GM18520 (cell line): ENCODE measurements at regions not wholly inside any gene's neighbourhood (a gene's known extent, or its start where the extent isn't known, plus 50 kb on each side); places are given as distances from the start of the nearest gene placed in this dataset.
"Not testable (repeated sequence)": the region's sequence is repeated elsewhere in the genome, so short reads cannot be mapped to it uniquely, and the experiment has no call there.

Experiments used
- ATAC-seq: cut with Tn5 transposase; IDR thresholded peaks from one replicate; pipeline ENCODE4 v1.9.1; 2021; ENCODE audit not compliant: unreplicated experiment

GRCh38 chr2:186349508-186349907, 136.6 kb upstream of the ZC3H15 start:
- ATAC-seq = no peak

GRCh38 chr2:186354160-186354559, 131.9 kb upstream of the ZC3H15 start:
- ATAC-seq = not testable (repeated sequence)

- ATAC-seq = no peak
These were observed 120.7 kb upstream of the ZC3H15 start for GRCh38 chr2:186365406-186365805.

GRCh38 chr2:186379052-186379451, 107.0 kb upstream of the ZC3H15 start:
- ATAC-seq = no peak

GRCh38 chr2:186380805-186381204, 105.3 kb upstream of the ZC3H15 start:
- ATAC-seq = no peak

- ATAC-seq = no peak
These were observed 104.5 kb upstream of the ZC3H15 start for GRCh38 chr2:186381573-186381972.

GRCh38 chr2:186382932-186383331, 103.1 kb upstream of the ZC3H15 start:
- ATAC-seq = no peak

- ATAC-seq = no peak
These were observed 101.8 kb upstream of the ZC3H15 start for GRCh38 chr2:186384226-186384625.

- not testable (repeated sequence) for ATAC-seq
These were observed 100.3 kb upstream of the ZC3H15 start for GRCh38 chr2:186385638-186386201.

- no peak for ATAC-seq
These were observed 86.9 kb upstream of the ZC3H15 start for GRCh38 chr2:186399082-186399644.

GRCh38 chr2:186405842-186406241, 80.2 kb upstream of the ZC3H15 start:
- ATAC-seq = no peak

- no peak for ATAC-seq
These were observed 78.4 kb upstream of the ZC3H15 start for GRCh38 chr2:186407611-186408010.

GRCh38 chr2:186410802-186411201, 75.3 kb upstream of the ZC3H15 start:
- ATAC-seq = no peak

- ATAC-seq = no peak
These were observed 63.8 kb upstream of the ZC3H15 start for GRCh38 chr2:186422226-186422625.

GRCh38 chr2:186423481-186423880, 62.6 kb upstream of the ZC3H15 start:
- no peak for ATAC-seq

- no peak for ATAC-seq
These were observed 61.8 kb upstream of the ZC3H15 start for GRCh38 chr2:186424265-186424664.

- ATAC-seq = no peak
These were observed 60.5 kb upstream of the ZC3H15 start for GRCh38 chr2:186425576-186425975.

- peak; percentile 86 for ATAC-seq
These were observed 59.7 kb upstream of the ZC3H15 start for GRCh38 chr2:186426153-186427016.

GRCh38 chr2:186427017-186427350, 59.1 kb upstream of the ZC3H15 start:
- ATAC-seq = peak; percentile 12

GRCh38 chr2:186427970-186428369, 58.1 kb upstream of the ZC3H15 start:
- ATAC-seq = no peak

GRCh38 chr2:186429104-186429503, 57.0 kb upstream of the ZC3H15 start:
- ATAC-seq = no peak

GRCh38 chr2:186431306-186431705, 54.8 kb upstream of the ZC3H15 start:
- ATAC-seq = no peak
